ENCODE measurements at regions not wholly inside any gene's neighbourhood (a gene's known extent, or its start where the extent isn't known, plus 50 kb on each side); places are given as distances from the start of the nearest gene placed in this dataset.

GRCh38 chr3:103906304-103906703, 1460.4 kb upstream of the ALCAM start:
- DNase-seq (ENCODE audit: low read depth) = no peak

- no peak for DNase-seq (ENCODE audit: low read depth)
Observed at GRCh38 chr3:103906808-103907207, 1459.9 kb upstream of the ALCAM start.

GRCh38 chr3:103907567-103907966, 1459.1 kb upstream of the ALCAM start:
- no peak for DNase-seq (ENCODE audit: low read depth)

GRCh38 chr3:103909395-103909794, 1457.3 kb upstream of the ALCAM start:
- no peak for DNase-seq (ENCODE audit: low read depth)

- DNase-seq (ENCODE audit: low read depth) = no peak
Observed at GRCh38 chr3:103918336-103918735, 1448.4 kb upstream of the ALCAM start.

GRCh38 chr3:103919327-103919726, 1447.4 kb upstream of the ALCAM start:
- DNase-seq (ENCODE audit: low read depth) = no peak

- no peak for DNase-seq (ENCODE audit: low read depth)
Observed at GRCh38 chr3:103923907-103924306, 1442.8 kb upstream of the ALCAM start.

- DNase-seq (ENCODE audit: low read depth) = no peak
Observed at GRCh38 chr3:103924544-103924943, 1442.2 kb upstream of the ALCAM start.

GRCh38 chr3:103926936-103927335, 1439.8 kb upstream of the ALCAM start:
- no peak for DNase-seq (ENCODE audit: low read depth)

GRCh38 chr3:103927896-103928295, 1438.8 kb upstream of the ALCAM start:
- DNase-seq (ENCODE audit: low read depth) = no peak

- DNase-seq (ENCODE audit: low read depth) = no peak
Observed at GRCh38 chr3:103937094-103937493, 1429.6 kb upstream of the ALCAM start.

- no peak for DNase-seq (ENCODE audit: low read depth)
Observed at GRCh38 chr3:103947062-103947461, 1419.6 kb upstream of the ALCAM start.

- DNase-seq (ENCODE audit: low read depth) = no peak
Observed at GRCh38 chr3:103949693-103950092, 1417.0 kb upstream of the ALCAM start.

- DNase-seq (ENCODE audit: low read depth) = no peak
Observed at GRCh38 chr3:103950676-103951075, 1416.0 kb upstream of the ALCAM start.

GRCh38 chr3:103953796-103954195, 1412.9 kb upstream of the ALCAM start:
- DNase-seq (ENCODE audit: low read depth) = no peak

GRCh38 chr3:103960819-103961218, 1405.9 kb upstream of the ALCAM start:
- DNase-seq (ENCODE audit: low read depth) = no peak

GRCh38 chr3:103963599-103963998, 1403.1 kb upstream of the ALCAM start:
- no peak for DNase-seq (ENCODE audit: low read depth)

GRCh38 chr3:103965764-103966163, 1400.9 kb upstream of the ALCAM start:
- DNase-seq (ENCODE audit: low read depth) = no peak

- DNase-seq (ENCODE audit: low read depth) = no peak
Observed at GRCh38 chr3:103966749-103967148, 1400.0 kb upstream of the ALCAM start.

- DNase-seq (ENCODE audit: low read depth) = no peak
Observed at GRCh38 chr3:103968131-103968530, 1398.6 kb upstream of the ALCAM start.

GRCh38 chr3:103968751-103969150, 1398.0 kb upstream of the ALCAM start:
- no peak for DNase-seq (ENCODE audit: low read depth)

- DNase-seq (ENCODE audit: low read depth) = no peak
Observed at GRCh38 chr3:103976931-103977339, 1389.8 kb upstream of the ALCAM start.

- DNase-seq (ENCODE audit: low read depth) = no peak
Observed at GRCh38 chr3:103977417-103977816, 1389.3 kb upstream of the ALCAM start.

GRCh38 chr3:103991461-103992115, 1375.1 kb upstream of the ALCAM start:
- no peak for DNase-seq (ENCODE audit: low read depth)

GRCh38 chr3:103992469-103992868, 1374.2 kb upstream of the ALCAM start:
- DNase-seq (ENCODE audit: low read depth) = no peak

Measured in stimulated activated CD8-positive, alpha-beta memory T cell treated with anti-CD3 and anti-CD28 coated beads, Interleukin-4, amount 100 ng/mL, for 24 hours (primary cell).